ENCODE measurements at regions not wholly inside any gene's neighbourhood (a gene's known extent, or its start where the extent isn't known, plus 50 kb on each side); places are given as distances from the start of the nearest gene placed in this dataset.

GRCh38 chr9:86819552-86819951 is 127.8 kb downstream of the GAS1 start:
- TF ChIP-seq GATA3 (IDR thresholded peaks at IDR 0.05; ENCODE audit: low read depth, low read length) (no peak), GATA2 (IDR thresholded peaks at IDR 0.05; ENCODE audit: low read depth, low read length) (no peak)
